ENCODE measurements at regions not wholly inside any gene's neighbourhood (a gene's known extent, or its start where the extent isn't known, plus 50 kb on each side); places are given as distances from the start of the nearest gene placed in this dataset.

- no peak for TF ChIP-seq HDAC2 (IDR thresholded peaks at IDR 0.05)
- TF ChIP-seq SREBF2 (IDR thresholded peaks at IDR 0.05): no peak
- no peak for TF ChIP-seq KDM1A (IDR thresholded peaks at IDR 0.05; ENCODE audit: low read depth)
- TF ChIP-seq ATOH8 (CRISPR knock-in tag; IDR thresholded peaks at IDR 0.05; ENCODE audit: low read depth): no peak
- TF ChIP-seq ZFP36 (IDR thresholded peaks at IDR 0.05; ENCODE audit: borderline replicate concordance, partially characterized antibody): no peak
- TF ChIP-seq HEYL (CRISPR knock-in tag; IDR thresholded peaks at IDR 0.05): no peak
- TF ChIP-seq BHLHE40 (IDR thresholded peaks at IDR 0.05; ENCODE audit: low read depth, low read length): no peak
- 21% methylated on average over 3 of the region's 3 CpGs for whole genome bisulfite sequencing (ENCODE audit: missing lambda C conversion rate)
- Histone ChIP-seq H3K4me2 (no peak overlapping the region), H3K9me3 (no peaks in the 10 kb centered on the region), H3K4me3 (no peak overlapping the region), H3K27ac (no peak overlapping the region), H3K4me1 (no peaks in the 10 kb centered on the region)
- POLR2A ChIA-PET: no interaction called here
- ATAC-seq: no peak
- FAIRE-seq: no peak
- DNase-seq (ENCODE audit: low read depth in 1 of 2, low spot score in 1 of 2): no peak
- CTCF ChIA-PET: no interaction called here
Measured at GRCh38 chr4:32950866-32951265, 2230.7 kb downstream of the PCDH7 start.

- Histone ChIP-seq H3K27ac (no peak overlapping the region), H3K4me2 (no peak overlapping the region), H3K4me1 (no peaks in the 10 kb centered on the region), H3K4me3 (no peak overlapping the region), H3K9me3 (no peaks in the 10 kb centered on the region)
- ChIA-PET CTCF (no interaction called here), POLR2A (no interaction called here)
- DNase-seq (ENCODE audit: low read depth in 1 of 2, low spot score in 1 of 2) (no peak), ATAC-seq (no peak), FAIRE-seq (no peak)
- TF ChIP-seq JUNB (IDR thresholded peaks at IDR 0.05) (no peak), TP53 (CRISPR knock-in tag; IDR thresholded peaks at IDR 0.05) (no peak), FOXS1 (CRISPR knock-in tag; IDR thresholded peaks at IDR 0.05) (no peak), POLR2A (IDR thresholded peaks at IDR 0.05; ENCODE audit: low read length) (no peak), PHF8 (IDR thresholded peaks at IDR 0.05; ENCODE audit: borderline replicate concordance, low read depth) (no peak), FOSL2 (IDR thresholded peaks at IDR 0.05) (no peak), FOSL2 (CRISPR knock-in tag; IDR thresholded peaks at IDR 0.05) (no peak), USF2 (IDR thresholded peaks at IDR 0.05) (no peak), CTCF (IDR thresholded peaks at IDR 0.05) (no peak), EP300 (IDR thresholded peaks at IDR 0.05) (no peak)
- 29% methylated on average over 2 of the region's 2 CpGs for WGBS (ENCODE audit: missing lambda C conversion rate)
Measured at GRCh38 chr4:32958586-32958985, 2238.4 kb downstream of the PCDH7 start.

- FAIRE-seq (no peak), DNase-seq (ENCODE audit: low read depth in 1 of 2, low spot score in 1 of 2) (no peak), ATAC-seq (no peak)
- Histone ChIP-seq H3K4me2 (no peak overlapping the region), H3K27ac (no peak overlapping the region), H3K4me1 (no peaks in the 10 kb centered on the region), H3K9me3 (no peaks in the 10 kb centered on the region), H3K4me3 (no peak overlapping the region)
- ChIA-PET CTCF (no interaction called here), POLR2A (no interaction called here)
- TF ChIP-seq FOSB (CRISPR knock-in tag; IDR thresholded peaks at IDR 0.05) (no peak), CEBPB (IDR thresholded peaks at IDR 0.05) (no peak), CHD4 (IDR thresholded peaks at IDR 0.05; ENCODE audit: borderline replicate concordance) (no peak), POLR2A (IDR thresholded peaks at IDR 0.05; ENCODE audit: low read length) (no peak), BHLHE40 (IDR thresholded peaks at IDR 0.05; ENCODE audit: low read depth, low read length) (no peak), CHD2 (IDR thresholded peaks at IDR 0.05; ENCODE audit: low read length, partially characterized antibody) (no peak), ATOH8 (CRISPR knock-in tag; IDR thresholded peaks at IDR 0.05; ENCODE audit: low read depth) (no peak), ZC3H11A (IDR thresholded peaks at IDR 0.05) (no peak), HES2 (IDR thresholded peaks at IDR 0.05) (no peak), FOSL2 (IDR thresholded peaks at IDR 0.05) (no peak), FOSL2 (CRISPR knock-in tag; IDR thresholded peaks at IDR 0.05) (no peak), HOXA7 (CRISPR knock-in tag; IDR thresholded peaks at IDR 0.05) (no peak), TFCP2L1 (CRISPR knock-in tag; IDR thresholded peaks at IDR 0.05) (no peak), RAD21 (conservative IDR thresholded peaks at IDR 0.05 in 1 of 2, IDR thresholded peaks at IDR 0.05 in 1 of 2) (no peak), BCL3 (IDR thresholded peaks at IDR 0.05) (no peak), HDAC2 (IDR thresholded peaks at IDR 0.05) (no peak), FOXS1 (CRISPR knock-in tag; IDR thresholded peaks at IDR 0.05) (no peak), JUNB (IDR thresholded peaks at IDR 0.05) (no peak), NPAS2 (CRISPR knock-in tag; IDR thresholded peaks at IDR 0.05; ENCODE audit: borderline replicate concordance) (no peak), RNF2 (IDR thresholded peaks at IDR 0.05; ENCODE audit: borderline replicate concordance, low read depth) (no peak), POLR2AphosphoS2 (conservative IDR thresholded peaks at IDR 0.05; ENCODE audit: low read length) (no peak)
- 26% methylated on average over 2 of the region's 2 CpGs for WGBS (ENCODE audit: missing lambda C conversion rate)
Measured at GRCh38 chr4:32962100-32962499, 2241.9 kb downstream of the PCDH7 start.
